ENCODE measurements at regions not wholly inside any gene's neighbourhood (a gene's known extent, or its start where the extent isn't known, plus 50 kb on each side); places are given as distances from the start of the nearest gene placed in this dataset.

DNA sequence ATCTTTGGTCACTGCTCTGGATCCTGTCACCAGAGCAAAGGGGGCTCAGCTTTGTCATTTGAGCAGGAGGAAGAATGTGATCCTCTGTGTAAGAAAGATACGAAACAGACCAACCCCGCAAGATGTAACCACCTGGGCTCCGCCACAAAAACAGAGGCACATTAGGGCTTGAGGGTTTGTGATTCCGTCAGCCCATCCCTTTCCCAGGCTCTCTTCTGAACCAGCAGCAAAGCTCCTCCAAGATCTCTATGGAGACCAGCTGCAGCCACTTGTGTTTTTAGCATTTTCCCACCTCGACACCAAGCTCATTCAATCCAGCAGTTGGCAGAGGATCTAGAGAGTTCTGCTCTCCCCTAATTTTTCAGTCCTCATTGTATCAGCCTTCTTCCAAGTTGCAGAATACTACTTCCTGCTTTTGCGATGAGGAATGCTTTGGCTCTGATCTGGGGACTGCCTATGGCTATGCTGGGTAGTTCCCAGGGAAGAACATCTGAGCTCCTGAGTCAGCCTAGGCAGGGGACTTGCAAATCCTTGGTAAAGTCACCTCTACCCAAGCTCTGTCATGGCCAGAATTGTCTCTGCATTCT, 139.6 kb upstream of the RAB12 start:
- TF ChIP-seq RAD21 (IDR thresholded peaks at IDR 0.05; ENCODE audit: low read length) (no peak), CTCF (conservative IDR thresholded peaks at IDR 0.05; ENCODE audit: low read depth, low read length) (no peak), POLR2A (IDR thresholded peaks at IDR 0.05; ENCODE audit: low read depth, low read length) (no peak)
